Loucy (cell line): ENCODE measurements at regions not wholly inside any gene's neighbourhood (a gene's known extent, or its start where the extent isn't known, plus 50 kb on each side); places are given as distances from the start of the nearest gene placed in this dataset.

Source experiments
- CTCF ChIP-seq: fragments of 200-600 bp; sonication (generic); conservative IDR thresholded peaks from 2 replicates; pipeline ENCODE4 v1.5.1; 2014; ENCODE audit warnings: mild to moderate bottlenecking, antibody characterized with exemption, low read length
- EZH2phosphoT487 ChIP-seq: fragments of 200-600 bp; IDR thresholded peaks from 2 replicates; pipeline ENCODE4 v1.6.1; 2018; ENCODE audit warnings: antibody characterized with exemption, mild to moderate bottlenecking, moderate library complexity, borderline replicate concordance

- TF ChIP-seq CTCF, result no peak
- TF ChIP-seq EZH2phosphoT487, result no peak
Observed at GRCh38 chr18:70822691-70823090, 533.8 kb downstream of the SOCS6 start.
